ENCODE measurements at regions not wholly inside any gene's neighbourhood (a gene's known extent, or its start where the extent isn't known, plus 50 kb on each side); places are given as distances from the start of the nearest gene placed in this dataset.

DNA sequence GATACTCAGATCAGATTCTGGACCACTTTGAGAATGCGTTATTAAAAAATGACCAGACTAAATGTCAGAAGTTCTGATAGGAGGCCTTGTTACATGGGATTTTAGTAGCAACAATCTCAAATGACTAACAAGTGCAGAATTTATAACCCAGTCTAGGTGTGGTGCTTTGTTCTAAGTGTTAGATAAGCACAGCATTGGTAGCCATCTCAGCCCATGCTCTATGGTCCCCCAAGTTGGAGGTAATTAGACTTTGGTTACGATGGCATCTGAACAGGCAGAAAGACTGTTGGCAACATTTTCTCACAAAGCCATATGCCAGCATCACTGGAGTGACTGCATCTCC is 140.4 kb upstream of the RPS23 start (continued):
- TF ChIP-seq RAD21 (IDR thresholded peaks at IDR 0.05; ENCODE audit: low read depth) (no peak), SP1 (IDR thresholded peaks at IDR 0.05; ENCODE audit: low read depth) (no peak), POLR2AphosphoS5 (IDR thresholded peaks at IDR 0.05; ENCODE audit: low read depth, low read length) (no peak), SIN3A (IDR thresholded peaks at IDR 0.05; ENCODE audit: low read depth) (no peak), EZH2 (IDR thresholded peaks at IDR 0.05) (no peak)

DNA sequence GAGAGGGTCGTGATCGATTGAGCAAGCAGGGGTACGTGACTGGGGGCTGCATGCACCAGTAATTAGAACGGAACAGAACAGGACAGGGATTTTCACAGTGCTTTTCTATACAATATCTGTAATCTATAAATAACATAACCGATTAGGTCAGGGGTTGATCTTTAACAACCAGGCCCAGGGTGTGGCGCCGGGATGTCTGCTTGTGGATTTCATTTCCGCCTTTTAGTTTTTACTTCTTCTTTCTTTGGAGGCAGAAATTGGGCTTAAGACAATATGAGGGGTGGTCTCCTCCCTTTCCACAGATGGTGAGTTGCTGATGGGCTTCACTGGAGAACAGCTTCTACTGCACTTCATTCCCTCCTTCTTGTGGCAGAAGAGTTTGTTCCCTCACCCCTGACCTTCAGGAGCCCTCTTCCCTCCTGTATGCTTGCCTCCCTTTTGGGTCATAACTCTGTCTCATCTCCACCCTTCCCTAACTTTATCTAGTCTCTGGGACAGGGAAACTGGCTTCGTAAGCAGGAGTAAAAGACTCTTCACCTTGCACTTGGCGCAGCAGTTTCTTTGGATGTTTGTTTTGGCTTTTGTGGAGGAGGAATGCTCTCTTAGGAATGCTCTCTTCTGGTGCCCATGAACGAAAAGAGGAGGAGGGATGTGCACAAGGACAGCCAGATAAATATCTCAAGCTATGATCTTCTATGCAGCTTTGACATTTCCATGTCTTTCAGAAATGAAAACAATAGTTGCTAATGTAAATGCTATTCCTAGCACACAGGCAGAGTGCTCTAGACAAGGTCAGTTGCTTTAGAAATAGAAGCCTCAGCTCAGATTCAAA is 139.8 kb upstream of the RPS23 start:
- H3K27ac ChIP-seq (ENCODE audit: low read depth, low read length) = no peak overlapping the region
- no peak for TF ChIP-seq RAD21 (IDR thresholded peaks at IDR 0.05; ENCODE audit: low read depth)
- no peak overlapping the region for H3K9ac ChIP-seq (ENCODE audit: low read length)
- ChIA-PET CTCF (no interaction called here), RAD21 (ENCODE audit: low non-redundant PET in 1 of 2, low total read pairs in 2 of 2, uncharacterized antibody in 2 of 2, unreplicated experiment in 2 of 2) (no interaction called here), POLR2A (no interaction called here)
- no peaks in the 10 kb centered on the region for H3K9me3 ChIP-seq (ENCODE audit: control insufficient read depth in 1 of 2, insufficient read depth in 1 of 2, low read depth in 1 of 2, low read length in 2 of 2)
- intact Hi-C loops (cut with micrococcal nuclease) = no loop called here
- no peak for DNase-seq (ENCODE audit: low read depth, low spot score)
- H3K36me3 ChIP-seq (ENCODE audit: control insufficient read depth in 1 of 2, insufficient read depth in 2 of 2, low read length in 2 of 2) = no peaks in the 10 kb centered on the region
- peak overlapping the region; percentile 15; the same call in 1 of the 2 replicates for H3K4me2 ChIP-seq (ENCODE audit: low read length)
- no peaks in the 10 kb centered on the region for H3K79me2 ChIP-seq (ENCODE audit: insufficient read depth, low read length)
- H4K20me1 ChIP-seq (ENCODE audit: insufficient read depth) = no peaks in the 10 kb centered on the region
- no peak overlapping the region for H3K4me3 ChIP-seq (replicated peaks in 1 of 2; ENCODE audit: low read depth in 1 of 2, low read length in 2 of 2)
- no peak for ATAC-seq
- H3K4me1 ChIP-seq (ENCODE audit: control insufficient read depth in 1 of 2, insufficient read depth in 2 of 2, low read length in 2 of 2) = peaks cover 0 to 53% of the 10 kb centered on the region in 2 experiments; a peak in 2 of 4 replicates
- BruUV-seq (replicated peaks) = no TSS peak
- no peaks in the 10 kb centered on the region for H3K27me3 ChIP-seq (ENCODE audit: insufficient read depth, low read length)
- no peak overlapping the region for H2AFZ ChIP-seq (ENCODE audit: low read depth, low read length, poor library complexity, severe bottlenecking)
- no peaks in the 10 kb centered on the region for H3K9me2 ChIP-seq (ENCODE audit: insufficient read depth)

DNA sequence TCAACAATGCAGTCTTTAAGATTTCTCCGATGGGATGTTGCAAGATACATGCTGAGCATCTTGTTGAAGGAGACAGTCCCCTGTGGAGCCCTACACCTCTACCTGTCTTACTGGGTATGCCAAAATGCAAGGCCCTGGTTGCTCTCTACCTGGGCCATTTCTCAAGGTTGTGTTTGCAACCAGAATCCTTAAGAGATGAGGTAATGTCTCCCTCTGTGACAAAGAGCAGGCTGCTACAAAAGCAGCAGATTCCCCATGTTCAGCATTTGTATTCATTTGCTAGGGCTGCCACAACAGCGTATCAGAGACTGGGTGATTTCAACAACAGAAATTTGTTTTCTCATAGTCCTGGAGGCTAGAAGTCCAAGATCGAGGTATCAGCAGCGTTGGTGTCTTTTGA is 138.4 kb upstream of the RPS23 start:
- RAD21 ChIA-PET (ENCODE audit: low non-redundant PET in 1 of 2, low total read pairs in 2 of 2, uncharacterized antibody in 2 of 2, unreplicated experiment in 2 of 2) = no interaction called here
- no peak for ATAC-seq

More for the DNA sequence above, 138.4 kb upstream of the RPS23 start:
- no peaks in the 10 kb centered on the region for H3K79me2 ChIP-seq (ENCODE audit: insufficient read depth, low read length)
- no peak overlapping the region for H3K9ac ChIP-seq (ENCODE audit: low read length)
- no peaks in the 10 kb centered on the region for H3K36me3 ChIP-seq (ENCODE audit: control insufficient read depth in 1 of 2, insufficient read depth in 2 of 2, low read length in 2 of 2)
- H2AFZ ChIP-seq (ENCODE audit: low read depth, low read length, poor library complexity, severe bottlenecking) = no peak overlapping the region
- ChIA-PET CTCF (no interaction called here), POLR2A (no interaction called here)
- no peak overlapping the region for H3K4me3 ChIP-seq (replicated peaks in 1 of 2; ENCODE audit: low read depth in 1 of 2, low read length in 2 of 2)
- DNase-seq (ENCODE audit: low read depth, low spot score) = no peak
- no peaks in the 10 kb centered on the region for H3K9me2 ChIP-seq (ENCODE audit: insufficient read depth)
- intact Hi-C loops (cut with micrococcal nuclease) = no loop called here
- no peaks in the 10 kb centered on the region for H4K20me1 ChIP-seq (ENCODE audit: insufficient read depth)
- no peaks in the 10 kb centered on the region for H3K9me3 ChIP-seq (ENCODE audit: control insufficient read depth in 1 of 2, insufficient read depth in 1 of 2, low read depth in 1 of 2, low read length in 2 of 2)
- no peak overlapping the region for H3K27ac ChIP-seq (ENCODE audit: low read depth, low read length)
- TF ChIP-seq, protein P1, sequence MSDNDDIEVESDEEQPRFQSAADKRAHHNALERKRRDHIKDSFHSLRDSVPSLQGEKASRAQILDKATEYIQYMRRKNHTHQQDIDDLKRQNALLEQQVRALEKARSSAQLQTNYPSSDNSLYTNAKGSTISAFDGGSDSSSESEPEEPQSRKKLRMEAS (IDR thresholded peaks at IDR 0.05) = no peak
- TF ChIP-seq CEBPB (IDR thresholded peaks at IDR 0.05; ENCODE audit: low read depth) (no peak), YY1 (IDR thresholded peaks at IDR 0.05; ENCODE audit: extremely low read depth, insufficient replicate concordance, low read depth, low read length) (no peak), EZH2phosphoT487 (IDR thresholded peaks at IDR 0.05; ENCODE audit: borderline replicate concordance) (no peak), RAD21 (IDR thresholded peaks at IDR 0.05; ENCODE audit: low read depth) (no peak), ZNF274 (IDR thresholded peaks at IDR 0.05; ENCODE audit: low read depth, low read length) (no peak)
- peaks cover 0 to 38% of the 10 kb centered on the region in 2 experiments; a peak in 2 of 4 replicates for H3K4me1 ChIP-seq (ENCODE audit: control insufficient read depth in 1 of 2, insufficient read depth in 2 of 2, low read length in 2 of 2)
- H3K4me2 ChIP-seq (ENCODE audit: low read length) = no peak overlapping the region
- no TSS peak for BruUV-seq (replicated peaks)
- H3K27me3 ChIP-seq (ENCODE audit: insufficient read depth, low read length) = no peaks in the 10 kb centered on the region
